ENCODE measurements at regions not wholly inside any gene's neighbourhood (a gene's known extent, or its start where the extent isn't known, plus 50 kb on each side); places are given as distances from the start of the nearest gene placed in this dataset.

- no peaks in the 10 kb centered on the region for H3F3A ChIP-seq (ENCODE audit: low read depth)
- no peak overlapping the region for H3K4me3 ChIP-seq (ENCODE audit: low read length, poor library complexity, severe bottlenecking)
- H3K79me2 ChIP-seq (ENCODE audit: insufficient read depth, low read length): no peaks in the 10 kb centered on the region
- H3K4me1 ChIP-seq (ENCODE audit: insufficient read depth, low read length, poor library complexity, severe bottlenecking): no peaks in the 10 kb centered on the region
- H3K4me2 ChIP-seq (ENCODE audit: low read depth, low read length, poor library complexity, severe bottlenecking): no peak overlapping the region
- H2AFZ ChIP-seq (ENCODE audit: low read length): no peak overlapping the region
- no peaks in the 10 kb centered on the region for H3K9me3 ChIP-seq (ENCODE audit: insufficient read depth, low read depth, low read length)
- no peak for TF ChIP-seq CTCF (conservative IDR thresholded peaks at IDR 0.05; ENCODE audit: low read length)
- TF ChIP-seq EZH2phosphoT487 (IDR thresholded peaks at IDR 0.05; ENCODE audit: borderline replicate concordance): no peak
- H3K9me2 ChIP-seq (replicated peaks; ENCODE audit: low read depth, low read length): no peaks in the 10 kb centered on the region
- no peaks in the 10 kb centered on the region for H3K27me3 ChIP-seq (ENCODE audit: insufficient read depth, low read length, poor library complexity, severe bottlenecking)
- no peaks in the 10 kb centered on the region for H4K20me1 ChIP-seq (ENCODE audit: insufficient read depth, low read length, poor library complexity, severe bottlenecking)
- H3K9ac ChIP-seq (ENCODE audit: low read depth, low read length, poor library complexity, severe bottlenecking): no peak overlapping the region
- H3K36me3 ChIP-seq (ENCODE audit: insufficient read depth, low read length): no peaks in the 10 kb centered on the region
Observed at GRCh38 chr2:4827836-4828235, 864.3 kb upstream of the SOX11 start.

GRCh38 chr2:4828682-4829374 lies 863.4 kb upstream of the SOX11 start:
- Histone ChIP-seq H3K27me3 (ENCODE audit: insufficient read depth, low read length, poor library complexity, severe bottlenecking) (no peaks in the 10 kb centered on the region), H4K20me1 (ENCODE audit: insufficient read depth, low read length, poor library complexity, severe bottlenecking) (no peaks in the 10 kb centered on the region), H3K9me2 (replicated peaks; ENCODE audit: low read depth, low read length) (no peaks in the 10 kb centered on the region), H3F3A (ENCODE audit: low read depth) (no peaks in the 10 kb centered on the region), H3K4me3 (ENCODE audit: low read length, poor library complexity, severe bottlenecking) (no peak overlapping the region), H3K4me1 (ENCODE audit: insufficient read depth, low read length, poor library complexity, severe bottlenecking) (no peaks in the 10 kb centered on the region), H3K36me3 (ENCODE audit: insufficient read depth, low read length) (no peaks in the 10 kb centered on the region), H2AFZ (ENCODE audit: low read length) (no peak overlapping the region), H3K79me2 (ENCODE audit: insufficient read depth, low read length) (no peaks in the 10 kb centered on the region), H3K9ac (ENCODE audit: low read depth, low read length, poor library complexity, severe bottlenecking) (no peak overlapping the region), H3K4me2 (ENCODE audit: low read depth, low read length, poor library complexity, severe bottlenecking) (no peak overlapping the region), H3K9me3 (ENCODE audit: insufficient read depth, low read depth, low read length) (no peaks in the 10 kb centered on the region)
- TF ChIP-seq EZH2phosphoT487 (IDR thresholded peaks at IDR 0.05; ENCODE audit: borderline replicate concordance) (no peak), CTCF (conservative IDR thresholded peaks at IDR 0.05; ENCODE audit: low read length) (no peak)

- Histone ChIP-seq H3K27me3 (ENCODE audit: insufficient read depth, low read length, poor library complexity, severe bottlenecking) (no peaks in the 10 kb centered on the region), H3K9me3 (ENCODE audit: insufficient read depth, low read depth, low read length) (no peaks in the 10 kb centered on the region), H3K9ac (ENCODE audit: low read depth, low read length, poor library complexity, severe bottlenecking) (no peak overlapping the region), H3K9me2 (replicated peaks; ENCODE audit: low read depth, low read length) (no peaks in the 10 kb centered on the region), H2AFZ (ENCODE audit: low read length) (no peak overlapping the region), H3K4me2 (ENCODE audit: low read depth, low read length, poor library complexity, severe bottlenecking) (no peak overlapping the region), H3F3A (ENCODE audit: low read depth) (no peaks in the 10 kb centered on the region), H3K4me1 (ENCODE audit: insufficient read depth, low read length, poor library complexity, severe bottlenecking) (no peaks in the 10 kb centered on the region), H4K20me1 (ENCODE audit: insufficient read depth, low read length, poor library complexity, severe bottlenecking) (no peaks in the 10 kb centered on the region), H3K79me2 (ENCODE audit: insufficient read depth, low read length) (no peaks in the 10 kb centered on the region), H3K4me3 (ENCODE audit: low read length, poor library complexity, severe bottlenecking) (no peak overlapping the region), H3K36me3 (ENCODE audit: insufficient read depth, low read length) (no peaks in the 10 kb centered on the region)
- no peak for TF ChIP-seq CTCF (conservative IDR thresholded peaks at IDR 0.05; ENCODE audit: low read length)
- no peak for TF ChIP-seq EZH2phosphoT487 (IDR thresholded peaks at IDR 0.05; ENCODE audit: borderline replicate concordance)
Observed at GRCh38 chr2:4831751-4832150, 860.4 kb upstream of the SOX11 start.
